ENCODE measurements at regions not wholly inside any gene's neighbourhood (a gene's known extent, or its start where the extent isn't known, plus 50 kb on each side); places are given as distances from the start of the nearest gene placed in this dataset.

- ChIA-PET POLR2A (ENCODE audit: low non-redundant PET) (no interaction called here), CTCF (no interaction called here)
- Histone ChIP-seq H3K27me3 (replicated peaks; ENCODE audit: insufficient read depth, low read depth, low read length, poor library complexity) (no peaks in the 10 kb centered on the region), H3K36me3 (ENCODE audit: insufficient read depth, low read length, poor library complexity, severe bottlenecking) (no peaks in the 10 kb centered on the region), H3K9me3 (ENCODE audit: low read depth, low read length, poor library complexity, severe bottlenecking) (no peaks in the 10 kb centered on the region), H3K27ac (ENCODE audit: low read depth, low read length, poor library complexity, severe bottlenecking) (no peak overlapping the region), H3K4me1 (ENCODE audit: insufficient read depth, low read length, poor library complexity, severe bottlenecking) (peaks cover 3% of the 10 kb centered on the region), H3K4me3 (ENCODE audit: low read depth, low read length, poor library complexity, severe bottlenecking) (no peak overlapping the region)
- BruUV-seq (replicated peaks): no TSS peak
- DNase-seq (ENCODE audit: low spot score): no peak
- intact Hi-C loops (cut with micrococcal nuclease; ENCODE audit: unreplicated experiment): no loop called here
- TF ChIP-seq, protein P1, sequence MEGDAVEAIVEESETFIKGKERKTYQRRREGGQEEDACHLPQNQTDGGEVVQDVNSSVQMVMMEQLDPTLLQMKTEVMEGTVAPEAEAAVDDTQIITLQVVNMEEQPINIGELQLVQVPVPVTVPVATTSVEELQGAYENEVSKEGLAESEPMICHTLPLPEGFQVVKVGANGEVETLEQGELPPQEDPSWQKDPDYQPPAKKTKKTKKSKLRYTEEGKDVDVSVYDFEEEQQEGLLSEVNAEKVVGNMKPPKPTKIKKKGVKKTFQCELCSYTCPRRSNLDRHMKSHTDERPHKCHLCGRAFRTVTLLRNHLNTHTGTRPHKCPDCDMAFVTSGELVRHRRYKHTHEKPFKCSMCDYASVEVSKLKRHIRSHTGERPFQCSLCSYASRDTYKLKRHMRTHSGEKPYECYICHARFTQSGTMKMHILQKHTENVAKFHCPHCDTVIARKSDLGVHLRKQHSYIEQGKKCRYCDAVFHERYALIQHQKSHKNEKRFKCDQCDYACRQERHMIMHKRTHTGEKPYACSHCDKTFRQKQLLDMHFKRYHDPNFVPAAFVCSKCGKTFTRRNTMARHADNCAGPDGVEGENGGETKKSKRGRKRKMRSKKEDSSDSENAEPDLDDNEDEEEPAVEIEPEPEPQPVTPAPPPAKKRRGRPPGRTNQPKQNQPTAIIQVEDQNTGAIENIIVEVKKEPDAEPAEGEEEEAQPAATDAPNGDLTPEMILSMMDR (conservative IDR thresholded peaks at IDR 0.05; ENCODE audit: low read depth, low read length): no peak
- no peak for TF ChIP-seq EZH2 (IDR thresholded peaks at IDR 0.05; ENCODE audit: borderline replicate concordance, low read depth, low read length, poor library complexity, severe bottlenecking)
Measured at GRCh38 chr7:25671111-25671510, 442.8 kb upstream of the NPVF start.

DNA sequence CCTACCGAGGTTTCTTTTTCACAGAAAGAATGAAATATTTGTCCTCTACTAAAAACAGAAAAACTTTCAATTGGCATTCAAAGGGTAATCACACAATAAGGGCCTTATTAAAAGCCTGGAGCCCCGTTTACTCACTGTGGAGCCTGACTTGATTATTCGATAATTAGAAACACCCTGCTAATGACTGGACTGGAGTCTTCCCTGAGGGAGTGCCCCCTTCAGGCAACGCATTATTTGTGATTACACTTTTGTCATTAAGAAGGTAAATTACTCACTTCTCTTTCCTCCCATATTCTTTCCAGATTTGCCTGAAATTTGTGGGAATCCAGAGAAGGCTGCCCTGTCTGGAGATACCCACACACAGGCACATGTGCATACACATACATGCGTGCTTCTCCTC, 444.2 kb upstream of the NPVF start:
- H3K4me1 ChIP-seq (ENCODE audit: insufficient read depth, low read length, poor library complexity, severe bottlenecking): peaks cover 3% of the 10 kb centered on the region
- ChIA-PET CTCF (no interaction called here), POLR2A (ENCODE audit: low non-redundant PET) (no interaction called here)
- intact Hi-C loops (cut with micrococcal nuclease; ENCODE audit: unreplicated experiment): no loop called here
- no peaks in the 10 kb centered on the region for H3K9me3 ChIP-seq (ENCODE audit: low read depth, low read length, poor library complexity, severe bottlenecking)
- no TSS peak for BruUV-seq (replicated peaks)
- TF ChIP-seq, protein P1 (conservative IDR thresholded peaks at IDR 0.05; ENCODE audit: low read depth, low read length): peak; percentile 32; the same call in 1 of the 2 replicates
- no peak for TF ChIP-seq EZH2 (IDR thresholded peaks at IDR 0.05; ENCODE audit: borderline replicate concordance, low read depth, low read length, poor library complexity, severe bottlenecking)
- H3K36me3 ChIP-seq (ENCODE audit: insufficient read depth, low read length, poor library complexity, severe bottlenecking): no peaks in the 10 kb centered on the region
- H3K27ac ChIP-seq (ENCODE audit: low read depth, low read length, poor library complexity, severe bottlenecking): no peak overlapping the region
- H3K27me3 ChIP-seq (replicated peaks; ENCODE audit: insufficient read depth, low read depth, low read length, poor library complexity): no peaks in the 10 kb centered on the region
- DNase-seq (ENCODE audit: low spot score): no peak
- H3K4me3 ChIP-seq (ENCODE audit: low read depth, low read length, poor library complexity, severe bottlenecking): no peak overlapping the region

DNA sequence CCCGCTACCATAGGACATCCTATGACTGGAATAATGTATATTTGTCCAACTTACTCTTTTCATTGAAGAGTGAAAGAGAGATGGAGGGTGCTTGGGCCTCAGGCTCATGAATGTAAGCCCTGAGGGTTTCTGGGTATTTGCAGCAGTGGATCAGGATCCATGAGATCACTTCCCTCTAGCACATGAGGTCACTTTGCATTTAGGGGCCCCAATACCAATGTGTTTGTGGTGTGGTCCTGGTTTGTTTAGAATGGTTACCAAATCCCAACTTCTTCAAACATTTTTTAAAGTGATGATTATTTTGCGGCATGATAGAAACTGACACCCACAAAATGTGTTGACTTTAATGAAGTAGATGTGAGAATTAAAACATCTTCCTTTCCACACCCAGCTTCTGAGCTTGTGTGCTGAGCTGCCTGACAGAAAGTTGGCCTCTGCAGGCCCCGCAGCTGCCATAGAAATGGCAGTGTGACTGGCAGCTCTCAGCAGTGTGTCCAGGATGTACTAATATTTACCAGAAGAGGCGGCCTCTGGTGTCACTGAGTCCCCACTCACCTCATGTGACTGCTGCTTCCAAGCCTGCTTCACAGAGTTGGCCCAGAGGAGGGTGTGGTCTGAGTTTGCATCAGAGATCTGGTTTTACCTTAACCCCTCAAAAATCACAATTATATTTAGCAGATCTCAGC, 447.6 kb upstream of the NPVF start:
- Histone ChIP-seq H3K36me3 (ENCODE audit: insufficient read depth, low read length, poor library complexity, severe bottlenecking) (no peaks in the 10 kb centered on the region), H3K4me3 (ENCODE audit: low read depth, low read length, poor library complexity, severe bottlenecking) (no peak overlapping the region), H3K27me3 (replicated peaks; ENCODE audit: insufficient read depth, low read depth, low read length, poor library complexity) (peaks cover 3% of the 10 kb centered on the region), H3K4me1 (ENCODE audit: insufficient read depth, low read length, poor library complexity, severe bottlenecking) (no peaks in the 10 kb centered on the region), H3K27ac (ENCODE audit: low read depth, low read length, poor library complexity, severe bottlenecking) (no peak overlapping the region), H3K9me3 (ENCODE audit: low read depth, low read length, poor library complexity, severe bottlenecking) (no peaks in the 10 kb centered on the region)
- ChIA-PET CTCF (no interaction called here), POLR2A (ENCODE audit: low non-redundant PET) (no interaction called here)
- no TSS peak for BruUV-seq (replicated peaks)
- intact Hi-C loops (cut with micrococcal nuclease; ENCODE audit: unreplicated experiment): no loop called here
- no peak for DNase-seq (ENCODE audit: low spot score)
- TF ChIP-seq EZH2 (IDR thresholded peaks at IDR 0.05; ENCODE audit: borderline replicate concordance, low read depth, low read length, poor library complexity, severe bottlenecking): no peak
- TF ChIP-seq, protein P1 (conservative IDR thresholded peaks at IDR 0.05; ENCODE audit: low read depth, low read length): no peak
